VCaP (cell line): ENCODE measurements at regions not wholly inside any gene's neighbourhood (a gene's known extent, or its start where the extent isn't known, plus 50 kb on each side); places are given as distances from the start of the nearest gene placed in this dataset.
"Not testable (repeated sequence)": the region's sequence is repeated elsewhere in the genome, so short reads cannot be mapped to it uniquely, and the experiment has no call there.

Experiments
- H3K27ac ChIP-seq: fragments of 450-650 bp; 2 replicates; pipeline ENCODE4 v1.5.1; 2017
- TF ChIP-seq, protein P1 (sequence below): fragments of 450-650 bp; conservative IDR thresholded peaks from 2 replicates; pipeline ENCODE4 v1.5.1; 2017; ENCODE audit warnings: mild to moderate bottlenecking, moderate library complexity

DNA sequence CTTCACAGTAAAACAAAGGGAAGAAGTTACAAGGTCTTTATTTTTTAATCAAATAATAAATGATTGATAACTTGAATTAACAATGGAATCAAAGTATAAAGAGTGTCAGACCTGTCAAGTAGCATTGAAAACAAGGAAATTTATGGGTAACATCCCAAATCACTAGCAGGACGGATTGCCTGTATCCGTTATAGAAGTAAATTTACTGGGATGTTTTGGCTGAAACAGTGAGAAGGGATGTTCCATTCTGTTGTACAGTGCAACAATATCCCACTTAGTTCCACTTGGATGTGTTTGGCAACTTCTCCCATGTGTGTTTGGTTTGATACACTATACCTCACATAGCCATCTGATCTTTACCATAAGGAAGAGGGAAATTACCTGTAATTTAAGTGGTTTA is 421.0 kb upstream of the CHD1 start:
- TF ChIP-seq, protein P1, sequence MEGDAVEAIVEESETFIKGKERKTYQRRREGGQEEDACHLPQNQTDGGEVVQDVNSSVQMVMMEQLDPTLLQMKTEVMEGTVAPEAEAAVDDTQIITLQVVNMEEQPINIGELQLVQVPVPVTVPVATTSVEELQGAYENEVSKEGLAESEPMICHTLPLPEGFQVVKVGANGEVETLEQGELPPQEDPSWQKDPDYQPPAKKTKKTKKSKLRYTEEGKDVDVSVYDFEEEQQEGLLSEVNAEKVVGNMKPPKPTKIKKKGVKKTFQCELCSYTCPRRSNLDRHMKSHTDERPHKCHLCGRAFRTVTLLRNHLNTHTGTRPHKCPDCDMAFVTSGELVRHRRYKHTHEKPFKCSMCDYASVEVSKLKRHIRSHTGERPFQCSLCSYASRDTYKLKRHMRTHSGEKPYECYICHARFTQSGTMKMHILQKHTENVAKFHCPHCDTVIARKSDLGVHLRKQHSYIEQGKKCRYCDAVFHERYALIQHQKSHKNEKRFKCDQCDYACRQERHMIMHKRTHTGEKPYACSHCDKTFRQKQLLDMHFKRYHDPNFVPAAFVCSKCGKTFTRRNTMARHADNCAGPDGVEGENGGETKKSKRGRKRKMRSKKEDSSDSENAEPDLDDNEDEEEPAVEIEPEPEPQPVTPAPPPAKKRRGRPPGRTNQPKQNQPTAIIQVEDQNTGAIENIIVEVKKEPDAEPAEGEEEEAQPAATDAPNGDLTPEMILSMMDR, result no peak
- H3K27ac ChIP-seq, result no peak overlapping the region

DNA sequence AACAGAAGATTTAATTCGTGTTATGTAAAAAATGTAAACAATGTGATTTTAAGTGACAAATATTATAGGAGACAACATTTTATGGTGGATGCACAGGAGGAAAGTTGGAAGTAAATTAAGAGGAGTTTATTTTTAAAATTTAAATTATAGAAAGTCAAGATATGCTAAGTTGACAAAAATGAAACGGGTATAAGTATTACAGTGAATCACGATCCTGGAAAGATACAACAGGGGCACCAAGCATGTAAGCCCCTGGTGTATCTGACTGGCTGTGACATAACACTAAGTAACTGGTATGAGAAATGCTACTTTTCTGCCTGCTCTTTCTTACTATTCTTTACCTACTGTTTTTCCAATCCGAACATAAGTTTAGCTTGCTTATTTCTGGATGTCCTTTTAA is 419.8 kb upstream of the CHD1 start:
- TF ChIP-seq, protein P1, result no peak
- no peak overlapping the region for H3K27ac ChIP-seq

DNA sequence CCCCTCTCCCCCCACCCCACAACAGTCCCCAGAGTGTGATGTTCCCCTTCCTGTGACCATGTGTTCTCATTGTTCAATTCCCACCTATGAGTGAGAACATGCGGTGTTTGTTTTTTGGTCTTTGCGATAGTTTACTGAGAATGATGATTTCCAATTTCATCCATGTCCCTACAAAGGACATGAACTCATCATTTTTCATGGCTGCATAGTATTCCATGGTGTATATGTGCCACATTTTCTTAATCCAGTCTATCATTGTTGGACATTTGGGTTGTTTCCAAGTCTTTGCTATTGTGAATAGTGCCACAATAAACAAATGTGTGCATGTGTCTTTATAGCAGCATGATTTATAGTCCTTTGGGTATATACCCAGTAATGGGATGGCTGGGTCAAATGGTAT is 411.0 kb upstream of the CHD1 start:
- not testable (repeated sequence) for H3K27ac ChIP-seq

DNA sequence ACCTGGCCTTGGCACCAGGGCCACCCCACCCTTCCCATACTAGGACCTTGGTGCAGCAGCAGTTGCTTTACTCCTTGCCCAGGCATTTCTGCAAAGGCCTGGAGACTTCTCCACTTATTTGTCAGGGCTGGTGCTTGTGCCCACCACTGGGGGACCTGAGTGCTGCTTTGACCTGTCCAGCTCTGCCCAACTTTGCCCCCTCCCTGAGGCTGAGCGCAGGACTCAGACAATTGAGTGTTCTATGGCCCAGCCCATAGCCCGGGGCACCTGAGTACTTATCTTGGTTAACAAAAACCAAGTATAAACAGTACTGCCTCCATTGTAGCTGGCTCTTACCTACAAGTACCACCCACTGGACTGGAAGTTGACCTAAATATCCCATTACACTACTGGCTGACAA is 406.1 kb upstream of the CHD1 start:
- TF ChIP-seq, protein P1, result no peak

DNA sequence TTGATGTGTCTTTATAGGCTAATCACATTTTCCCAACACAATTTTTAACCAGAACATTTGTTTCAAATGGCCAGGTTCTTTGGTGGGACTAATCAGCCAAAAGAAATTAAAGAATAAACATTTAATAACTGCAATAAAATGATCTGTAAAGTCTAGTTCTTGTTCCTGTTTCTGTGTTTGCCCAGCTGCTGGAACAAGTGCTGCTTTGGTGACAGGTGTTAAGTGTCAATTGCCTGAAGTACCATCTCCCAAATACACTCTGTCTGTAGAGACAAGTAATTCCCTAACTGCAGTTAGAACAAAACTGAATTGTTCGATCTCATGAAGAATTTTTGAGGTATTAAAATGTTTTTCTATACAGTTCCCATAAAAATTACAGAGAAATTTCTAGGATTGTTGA is 402.3 kb upstream of the CHD1 start:
- TF ChIP-seq, protein P1, result no peak
- H3K27ac ChIP-seq, result no peak overlapping the region

More for the DNA sequence above, 406.1 kb upstream of the CHD1 start:
- H3K27ac ChIP-seq, result no peak overlapping the region

DNA sequence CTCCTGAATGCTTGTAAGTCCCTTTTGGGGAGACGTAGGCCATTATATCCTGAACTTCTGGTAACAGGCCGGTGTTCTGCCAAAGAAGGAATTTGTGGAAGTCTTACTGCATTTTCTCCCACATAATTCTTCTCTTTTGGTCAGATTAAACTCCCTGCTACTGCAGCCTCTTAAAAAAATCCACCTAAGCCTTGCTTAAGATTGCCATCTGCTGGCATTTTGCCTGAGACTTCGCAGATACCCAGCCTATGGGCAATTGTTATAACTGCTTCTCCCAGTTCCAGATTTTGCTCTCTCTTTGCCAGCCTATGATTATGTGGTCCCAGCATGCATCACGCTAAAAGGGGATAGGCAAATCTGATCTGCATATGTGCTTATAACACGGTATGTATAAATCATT is 391.6 kb upstream of the CHD1 start:
- H3K27ac ChIP-seq, result no peak overlapping the region
- TF ChIP-seq, protein P1, result peak; percentile 29; the same call in 1 of the 2 replicates

DNA sequence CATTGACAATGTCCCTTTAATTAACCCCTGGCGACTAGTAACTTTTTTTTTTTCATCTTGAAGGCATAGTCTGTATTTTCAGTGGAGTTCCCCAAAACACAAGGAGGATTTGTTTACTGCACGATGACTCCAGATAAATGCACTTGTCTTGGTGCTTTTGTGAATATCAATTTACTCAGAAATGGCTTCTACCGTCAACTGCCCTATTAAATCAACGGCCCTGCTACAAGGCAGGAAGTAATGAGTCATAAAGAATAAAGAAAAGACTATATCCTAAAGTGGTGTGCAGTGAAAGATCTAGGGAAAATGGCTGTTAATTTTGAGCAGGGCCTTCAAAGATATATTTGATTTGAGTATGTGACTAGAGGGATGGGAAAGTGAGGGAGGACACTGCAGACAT is 388.3 kb upstream of the CHD1 start:
- TF ChIP-seq, protein P1, result no peak
- H3K27ac ChIP-seq, result no peak overlapping the region

DNA sequence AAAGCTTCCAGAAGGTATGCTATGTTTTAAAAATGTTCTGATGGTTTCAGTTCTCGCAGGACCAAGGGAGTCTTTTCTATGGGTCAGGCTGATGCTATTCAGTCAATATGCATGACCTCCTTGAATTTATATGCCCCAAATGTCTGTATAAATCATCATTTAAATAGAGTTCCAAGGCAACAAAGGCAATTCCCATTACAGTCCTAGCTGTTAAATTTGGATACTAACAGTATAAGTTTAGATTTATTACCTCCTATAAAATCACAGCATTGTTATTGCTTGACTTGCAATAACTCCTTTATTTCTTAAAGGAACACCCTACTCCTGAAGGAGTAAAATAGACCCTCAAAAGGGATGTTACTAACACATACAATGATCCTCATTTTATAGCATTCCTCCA is 387.7 kb upstream of the CHD1 start:
- H3K27ac ChIP-seq, result no peak overlapping the region
- TF ChIP-seq, protein P1, result no peak
